ENCODE measurements at regions not wholly inside any gene's neighbourhood (a gene's known extent, or its start where the extent isn't known, plus 50 kb on each side); places are given as distances from the start of the nearest gene placed in this dataset.

DNA sequence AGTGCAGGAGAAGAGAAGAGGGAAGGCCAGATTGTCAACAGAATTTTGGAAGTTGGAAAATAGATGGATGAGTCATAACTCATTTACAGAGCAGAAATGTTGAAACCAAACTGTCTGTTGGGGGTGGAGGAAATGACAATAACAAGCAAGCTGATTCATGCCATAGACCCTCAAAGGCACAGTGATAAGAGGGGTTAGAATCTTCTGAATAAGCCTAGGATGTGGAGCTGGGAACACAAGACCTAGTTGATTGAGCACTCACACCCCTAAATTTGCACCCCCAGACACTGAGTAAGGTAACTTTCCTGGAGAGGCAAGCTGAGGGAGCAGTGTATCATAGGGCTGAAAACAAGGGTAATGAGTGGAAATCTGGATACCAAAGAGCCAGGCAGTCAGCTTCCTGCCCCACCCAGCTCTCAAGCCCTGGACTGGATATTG is 141.4 kb downstream of the SCG2 start:
- TF ChIP-seq EZH2 (IDR thresholded peaks at IDR 0.05; ENCODE audit: low read length, missing control alignments), result no peak
- TF ChIP-seq, protein P1, sequence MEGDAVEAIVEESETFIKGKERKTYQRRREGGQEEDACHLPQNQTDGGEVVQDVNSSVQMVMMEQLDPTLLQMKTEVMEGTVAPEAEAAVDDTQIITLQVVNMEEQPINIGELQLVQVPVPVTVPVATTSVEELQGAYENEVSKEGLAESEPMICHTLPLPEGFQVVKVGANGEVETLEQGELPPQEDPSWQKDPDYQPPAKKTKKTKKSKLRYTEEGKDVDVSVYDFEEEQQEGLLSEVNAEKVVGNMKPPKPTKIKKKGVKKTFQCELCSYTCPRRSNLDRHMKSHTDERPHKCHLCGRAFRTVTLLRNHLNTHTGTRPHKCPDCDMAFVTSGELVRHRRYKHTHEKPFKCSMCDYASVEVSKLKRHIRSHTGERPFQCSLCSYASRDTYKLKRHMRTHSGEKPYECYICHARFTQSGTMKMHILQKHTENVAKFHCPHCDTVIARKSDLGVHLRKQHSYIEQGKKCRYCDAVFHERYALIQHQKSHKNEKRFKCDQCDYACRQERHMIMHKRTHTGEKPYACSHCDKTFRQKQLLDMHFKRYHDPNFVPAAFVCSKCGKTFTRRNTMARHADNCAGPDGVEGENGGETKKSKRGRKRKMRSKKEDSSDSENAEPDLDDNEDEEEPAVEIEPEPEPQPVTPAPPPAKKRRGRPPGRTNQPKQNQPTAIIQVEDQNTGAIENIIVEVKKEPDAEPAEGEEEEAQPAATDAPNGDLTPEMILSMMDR (conservative IDR thresholded peaks at IDR 0.05 in 1 of 2, IDR thresholded peaks at IDR 0.05 in 1 of 2; ENCODE audit: low read depth in 1 of 2, low read length in 2 of 2), result no peak

All from fibroblast of lung (primary cell).